Thyroid gland (tissue), 4 donors: ENCODE measurements at regions not wholly inside any gene's neighbourhood (a gene's known extent, or its start where the extent isn't known, plus 50 kb on each side); places are given as distances from the start of the nearest gene placed in this dataset.
"Not testable (repeated sequence)": the region's sequence is repeated elsewhere in the genome, so short reads cannot be mapped to it uniquely, and the experiment has no call there.

Experiments
- DNase-seq, 2 donors: peaks; one replicate each; pipeline ENCODE4 v3.0.0-alpha.2; 2019
- H3K27ac ChIP-seq, 3 donors: fragments of 200-600 bp; sonication (generic); 1 replicate in 2 of 3; 2 replicates in 1 of 3; pipeline ENCODE4 v1.5.1; 2016 to 2019; ENCODE audit warnings: mild to moderate bottlenecking in 1 of 3, moderate library complexity in 1 of 3
- H3K27me3 ChIP-seq: fragments of 200-600 bp; sonication (generic); one replicate; pipeline ENCODE4 v1.5.1; 2019
- H3K36me3 ChIP-seq, 2 donors: fragments of 200-600 bp; sonication (generic); one replicate each; pipeline ENCODE4 v1.5.1; 2016 to 2019
- H3K4me1 ChIP-seq, 2 donors: fragments of 200-600 bp; sonication (generic); one replicate each; pipeline ENCODE4 v1.5.1; 2017 to 2019
- H3K4me3 ChIP-seq, 3 donors: fragments of 200-600 bp; sonication (generic); replicated peaks in 1 of 3; 1 replicate in 2 of 3; 2 replicates in 1 of 3; pipeline ENCODE4 v1.5.1; 2016; ENCODE audit warnings: mild to moderate bottlenecking in 1 of 3
- H3K9me3 ChIP-seq: fragments of 200-600 bp; sonication (generic); one replicate; pipeline ENCODE4 v1.5.1; 2017
- POLR2A ChIP-seq, 2 donors: fragments of 450-650 bp; IDR thresholded peaks; one replicate each; pipeline ENCODE4 v1.6.1; 2017; ENCODE audit warnings: antibody characterized with exemption in 2 of 2, mild to moderate bottlenecking in 2 of 2, moderate library complexity in 1 of 2
- WGBS, 2 donors: methylation state at CpG; one replicate each; pipeline ENCODE4 v1.1.5; 2017; 5-methylcytosine and 5-hydroxymethylcytosine counted together
- intact Hi-C: fragments of 100-400 bp; cut with DNase I; formaldehyde crosslinking; loops from one replicate; pipeline ENCODE4 v1.15.1; 2023
- TF ChIP-seq, protein P1 (sequence below), 6 experiments: fragments of 200-600 bp in 3 of 6; fragments of 450-650 bp in 3 of 6; sonication (generic) in 3 of 6; IDR thresholded peaks; one replicate each; pipeline ENCODE4 v1.5.1; 2016 to 2019; ENCODE audit warnings: antibody characterized with exemption in 6 of 6, mild to moderate bottlenecking in 2 of 6, inconsistent platforms in 1 of 6, moderate library complexity in 1 of 6

DNA sequence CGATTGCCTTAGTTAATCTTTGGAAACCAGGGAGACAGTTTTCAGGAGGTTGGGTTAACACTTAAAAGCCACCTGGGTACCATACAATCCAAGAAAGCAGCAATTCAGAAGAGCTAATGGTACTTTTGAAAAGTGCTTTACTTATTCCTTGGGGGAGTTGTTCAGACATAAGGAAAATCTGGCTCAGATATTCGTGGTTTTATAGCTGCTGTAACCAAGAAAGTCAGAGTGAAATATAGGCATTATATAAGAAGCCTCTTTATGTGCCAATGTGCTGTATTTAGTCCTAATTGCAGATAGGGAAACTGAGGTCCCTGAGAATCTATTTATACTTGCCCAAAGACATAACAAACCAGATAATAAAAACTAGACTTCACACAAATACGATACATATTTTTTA, 387.5 kb downstream of the COG6 start:
- 65 to 66% methylated on average over 3 of the region's 3 CpGs for WGBS, 2 donors
- H3K4me1 ChIP-seq: peaks cover 0 to 6% of the 10 kb centered on the region in 2 donors
- H3K27me3 ChIP-seq: no peaks in the 10 kb centered on the region
- intact Hi-C loops: no loop called here
- H3K36me3 ChIP-seq: no peaks in the 10 kb centered on the region
- DNase-seq: no peak
- no peak overlapping the region for H3K4me3 ChIP-seq
- H3K9me3 ChIP-seq: no peaks in the 10 kb centered on the region
- TF ChIP-seq POLR2A (IDR thresholded peaks at IDR 0.05): no peak
- TF ChIP-seq, protein P1, sequence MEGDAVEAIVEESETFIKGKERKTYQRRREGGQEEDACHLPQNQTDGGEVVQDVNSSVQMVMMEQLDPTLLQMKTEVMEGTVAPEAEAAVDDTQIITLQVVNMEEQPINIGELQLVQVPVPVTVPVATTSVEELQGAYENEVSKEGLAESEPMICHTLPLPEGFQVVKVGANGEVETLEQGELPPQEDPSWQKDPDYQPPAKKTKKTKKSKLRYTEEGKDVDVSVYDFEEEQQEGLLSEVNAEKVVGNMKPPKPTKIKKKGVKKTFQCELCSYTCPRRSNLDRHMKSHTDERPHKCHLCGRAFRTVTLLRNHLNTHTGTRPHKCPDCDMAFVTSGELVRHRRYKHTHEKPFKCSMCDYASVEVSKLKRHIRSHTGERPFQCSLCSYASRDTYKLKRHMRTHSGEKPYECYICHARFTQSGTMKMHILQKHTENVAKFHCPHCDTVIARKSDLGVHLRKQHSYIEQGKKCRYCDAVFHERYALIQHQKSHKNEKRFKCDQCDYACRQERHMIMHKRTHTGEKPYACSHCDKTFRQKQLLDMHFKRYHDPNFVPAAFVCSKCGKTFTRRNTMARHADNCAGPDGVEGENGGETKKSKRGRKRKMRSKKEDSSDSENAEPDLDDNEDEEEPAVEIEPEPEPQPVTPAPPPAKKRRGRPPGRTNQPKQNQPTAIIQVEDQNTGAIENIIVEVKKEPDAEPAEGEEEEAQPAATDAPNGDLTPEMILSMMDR (IDR thresholded peaks at IDR 0.05): no peak
- no peak overlapping the region for H3K27ac ChIP-seq

DNA sequence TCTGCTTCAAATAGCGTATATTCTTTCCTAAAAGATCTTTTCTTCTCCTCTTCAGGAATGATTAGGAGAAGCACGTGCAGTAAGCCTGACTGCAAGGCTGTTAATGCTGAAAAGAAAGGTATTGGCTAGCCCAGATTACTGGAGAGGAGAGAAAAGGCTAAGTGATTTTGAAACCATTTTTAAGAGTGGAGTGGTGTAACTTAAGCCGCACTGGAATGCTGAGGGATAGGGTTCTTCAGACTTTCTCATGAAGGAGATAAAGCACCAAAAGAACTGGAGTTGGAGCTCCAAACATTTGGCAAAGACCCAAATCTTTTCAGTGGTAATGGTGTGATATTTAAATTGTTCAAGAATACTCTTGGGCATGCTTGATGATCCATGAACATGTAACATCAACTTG, 388.3 kb downstream of the COG6 start:
- intact Hi-C loops: no loop called here
- Histone ChIP-seq H3K36me3 (no peaks in the 10 kb centered on the region), H3K27ac (no peak overlapping the region), H3K27me3 (no peaks in the 10 kb centered on the region), H3K9me3 (no peaks in the 10 kb centered on the region), H3K4me1 (peaks cover 0 to 6% of the 10 kb centered on the region in 2 donors), H3K4me3 (no peak overlapping the region)
- no peak for DNase-seq
- 28 to 30% methylated on average over 3 of the region's 3 CpGs for WGBS, 2 donors
- TF ChIP-seq POLR2A (IDR thresholded peaks at IDR 0.05): no peak
- TF ChIP-seq, protein P1 (IDR thresholded peaks at IDR 0.05): no peak

DNA sequence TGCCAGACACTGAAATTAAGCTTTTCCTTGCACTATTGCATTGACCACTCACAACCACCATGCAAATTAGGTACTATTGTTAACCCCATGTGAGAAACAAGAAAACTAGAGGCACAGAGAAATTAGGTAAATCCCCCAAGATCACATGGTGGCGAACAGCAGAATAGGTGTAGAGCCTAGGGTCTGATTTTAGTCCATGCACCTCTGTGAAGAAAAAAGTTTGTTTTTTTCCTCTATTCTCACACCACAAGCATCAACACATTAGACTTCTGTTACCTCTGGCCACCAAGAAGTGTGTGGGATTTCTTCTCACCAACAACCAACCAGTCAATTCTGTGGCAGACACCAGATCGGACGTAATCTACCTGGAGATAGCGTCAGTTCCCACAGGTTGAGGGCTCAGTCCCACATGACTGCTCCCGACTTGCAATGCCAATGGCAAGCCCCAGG, 391.9 kb downstream of the COG6 start:
- intact Hi-C loops: no loop called here
- no peak for DNase-seq
- H3K4me1 ChIP-seq: peaks cover 0 to 6% of the 10 kb centered on the region in 2 donors
- no peaks in the 10 kb centered on the region for H3K36me3 ChIP-seq
- H3K27me3 ChIP-seq: no peaks in the 10 kb centered on the region
- TF ChIP-seq, protein P1 (IDR thresholded peaks at IDR 0.05): no peak
- TF ChIP-seq POLR2A (IDR thresholded peaks at IDR 0.05): no peak
- 97 to 98% methylated on average over 5 of the region's 5 CpGs for WGBS, 2 donors
- H3K9me3 ChIP-seq: no peaks in the 10 kb centered on the region
- H3K4me3 ChIP-seq: no peak overlapping the region
- H3K27ac ChIP-seq: no peak overlapping the region

DNA sequence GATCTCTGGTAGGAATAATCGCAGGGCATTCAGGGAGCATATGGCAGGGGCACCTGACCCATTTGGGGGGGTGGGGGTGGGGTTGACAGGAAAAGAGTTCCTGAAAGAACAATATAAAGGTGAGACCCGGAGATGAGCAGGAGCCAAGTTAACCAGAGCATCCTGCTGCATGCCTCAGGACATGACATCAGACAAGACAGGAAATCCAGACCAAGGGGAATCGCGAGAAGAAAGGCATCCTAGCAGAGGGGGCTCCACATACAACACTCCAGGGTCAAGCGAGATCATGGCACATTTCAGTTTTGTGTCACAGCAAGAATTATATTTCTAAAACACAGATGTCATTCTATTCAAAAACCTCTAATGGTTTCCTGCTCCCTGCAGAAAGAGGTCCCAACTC, 393.1 kb downstream of the COG6 start:
- Histone ChIP-seq H3K27me3 (no peaks in the 10 kb centered on the region), H3K36me3 (no peaks in the 10 kb centered on the region), H3K9me3 (no peaks in the 10 kb centered on the region), H3K27ac (no peak overlapping the region), H3K4me1 (peaks cover 0 to 3% of the 10 kb centered on the region in 2 donors), H3K4me3 (no peak overlapping the region)
- TF ChIP-seq, protein P1 (IDR thresholded peaks at IDR 0.05): no peak
- TF ChIP-seq POLR2A (IDR thresholded peaks at IDR 0.05): no peak
- intact Hi-C loops: no loop called here
- DNase-seq: no peak
- WGBS, 2 donors: 82 to 83% methylated on average over 5 of the region's 5 CpGs

DNA sequence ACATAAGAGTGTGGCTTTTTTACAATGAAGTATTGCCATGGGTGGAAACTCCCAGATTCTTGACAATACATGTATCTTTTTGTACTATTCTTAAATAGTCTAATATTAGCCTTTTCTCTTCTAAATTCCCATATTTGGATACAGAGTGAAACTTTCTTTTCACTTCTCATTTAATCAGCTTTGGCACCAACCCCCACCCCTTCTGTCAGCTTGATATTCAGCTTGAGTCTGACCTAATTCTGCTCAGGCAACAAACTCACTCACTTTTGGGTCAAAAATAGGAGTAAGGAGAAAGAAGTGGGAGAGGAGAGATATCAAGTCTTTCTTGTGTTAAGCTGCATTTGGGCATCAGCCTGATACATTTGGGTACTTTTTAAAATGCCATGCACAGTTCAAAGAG, 397.5 kb downstream of the COG6 start:
- intact Hi-C loops: no loop called here
- no peak for TF ChIP-seq POLR2A (IDR thresholded peaks at IDR 0.05)
- Histone ChIP-seq H3K27ac (no peak overlapping the region), H3K4me3 (no peak overlapping the region), H3K27me3 (no peaks in the 10 kb centered on the region), H3K9me3 (no peaks in the 10 kb centered on the region), H3K36me3 (no peaks in the 10 kb centered on the region), H3K4me1 (no peaks in the 10 kb centered on the region)
- DNase-seq: no peak

DNA sequence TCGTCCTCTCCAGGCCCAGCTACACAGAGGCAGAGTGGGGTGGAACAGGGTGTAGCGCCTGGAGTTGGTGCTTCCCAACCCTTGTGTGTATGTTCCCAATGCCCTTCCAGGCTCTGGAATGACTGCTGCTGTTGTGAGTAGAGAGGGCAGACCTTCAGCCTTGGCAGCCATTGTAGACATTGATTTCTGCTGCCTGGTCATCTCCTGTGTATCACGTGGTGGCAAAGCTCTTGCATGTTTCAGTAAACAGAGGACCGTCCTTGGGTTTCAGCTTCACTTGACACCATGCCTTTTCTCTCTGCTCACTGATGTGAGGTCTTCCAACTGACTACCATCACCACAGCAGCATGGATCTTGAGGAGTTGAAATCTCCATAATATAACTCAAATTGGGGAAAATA, 397.9 kb downstream of the COG6 start:
- TF ChIP-seq POLR2A (IDR thresholded peaks at IDR 0.05): no peak
- TF ChIP-seq, protein P1 (IDR thresholded peaks at IDR 0.05): no peak
- Histone ChIP-seq H3K4me3 (no peak overlapping the region), H3K36me3 (no peaks in the 10 kb centered on the region), H3K9me3 (no peaks in the 10 kb centered on the region), H3K4me1 (no peaks in the 10 kb centered on the region), H3K27ac (no peak overlapping the region), H3K27me3 (no peaks in the 10 kb centered on the region)
- WGBS, 2 donors: 92 to 94% methylated on average over 4 of the region's 4 CpGs
- intact Hi-C loops: no loop called here
- DNase-seq: no peak

DNA sequence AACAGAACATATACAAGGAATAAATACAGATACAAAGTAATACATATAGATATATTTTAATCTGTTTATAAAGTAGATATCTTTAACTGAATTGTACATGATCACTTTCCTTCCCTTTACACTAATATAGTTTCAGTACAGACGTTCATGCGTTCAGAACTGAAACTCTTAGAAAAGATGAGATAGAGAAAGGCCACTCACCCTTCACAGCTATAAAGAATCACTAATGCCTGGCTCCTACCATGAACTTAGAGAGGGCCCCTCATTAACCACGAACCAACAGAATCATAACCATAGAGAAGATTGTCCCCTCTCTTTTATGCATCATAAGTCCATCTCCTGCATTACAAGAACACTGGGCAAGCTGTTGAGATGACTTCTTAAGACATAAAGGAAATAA, 399.0 kb downstream of the COG6 start:
- WGBS, 2 donors: 90 to 94% methylated on average over 3 of the region's 3 CpGs
- H3K4me3 ChIP-seq, intact Hi-C loops, H3K27ac ChIP-seq, H3K4me1 ChIP-seq, DNase-seq, H3K36me3 ChIP-seq, H3K27me3 ChIP-seq, H3K9me3 ChIP-seq: not testable (repeated sequence)
